DOHH2 (cell line): ENCODE measurements at regions not wholly inside any gene's neighbourhood (a gene's known extent, or its start where the extent isn't known, plus 50 kb on each side); places are given as distances from the start of the nearest gene placed in this dataset.

Source experiments
- CTCF ChIP-seq: fragments of 200-600 bp; sonication (generic); IDR thresholded peaks from one replicate; pipeline ENCODE4 v1.5.1; 2014; ENCODE audit warnings: antibody characterized with exemption, mild to moderate bottlenecking, low read depth, low read length; ENCODE audit not compliant: poor library complexity, severe bottlenecking
- EZH2phosphoT487 ChIP-seq: fragments of 200-600 bp; sonication (generic); IDR thresholded peaks from 2 replicates; pipeline ENCODE4 v1.6.1; 2017; ENCODE audit warnings: borderline replicate concordance, mild to moderate bottlenecking, antibody characterized with exemption, low read length, moderate library complexity, mixed read lengths

GRCh38 chr14:98904677-98905076, 367.3 kb downstream of the BCL11B start:
- TF ChIP-seq CTCF (no peak), EZH2phosphoT487 (no peak)
